IMR-90 (cell line): ENCODE measurements at regions not wholly inside any gene's neighbourhood (a gene's known extent, or its start where the extent isn't known, plus 50 kb on each side); places are given as distances from the start of the nearest gene placed in this dataset.

Source experiments
- ATAC-seq: fragments of 200-7000 bp; cut with Tn5 transposase; 2 replicates; pipeline ENCODE4 v1.9.1; 2020; ENCODE audit warnings: low read depth, mild to moderate bottlenecking, moderate library complexity
- BruUV-seq: library from RNA; stranded (reverse); fragments of 400-500 nt; replicated peaks from 2 replicates; lab custom pipeline; 2021; lab: Mats Ljungman, UMichigan
- CTCF ChIA-PET: fragments of 300-600 bp; formaldehyde crosslinking; extraction: SDS; loops from one replicate; lab custom pipeline; 2021; ENCODE audit warnings: antibody characterized with exemption; lab: Yijun Ruan, JAX
- POLR2A ChIA-PET: fragments of 300-600 bp; sonication (Branson Sonifier 250); formaldehyde crosslinking; loops from one replicate; lab custom pipeline; 2022; ENCODE audit warnings: antibody characterized with exemption; ENCODE audit not compliant: unreplicated experiment; lab: Charles Lee
- DNase-seq: peaks from one replicate; pipeline ENCODE4 v3.0.0; 2013
- H2AFZ ChIP-seq: replicated peaks from 2 replicates; pipeline ENCODE3; 2013; ENCODE audit warnings: low read length, mild to moderate bottlenecking; ENCODE audit not compliant: poor library complexity
- H2AK5ac ChIP-seq: 2 replicates; pipeline ENCODE4 v1.6.1; 2013; ENCODE audit warnings: low read depth, low read length, inconsistent platforms
- H2AK9ac ChIP-seq: replicated peaks from 2 replicates; pipeline ENCODE3; 2013; ENCODE audit warnings: mild to moderate bottlenecking, low read depth, low read length, moderate library complexity; ENCODE audit not compliant: poor library complexity
- H2BK120ac ChIP-seq: 2 replicates; pipeline ENCODE4 v1.6.1; 2013; ENCODE audit warnings: low read depth, low read length, inconsistent platforms
- H2BK15ac ChIP-seq: 3 replicates; pipeline ENCODE4 v1.6.1; 2013; ENCODE audit warnings: low read depth, low read length, inconsistent platforms
- H2BK20ac ChIP-seq: 2 replicates; pipeline ENCODE4 v1.6.1; 2013; ENCODE audit warnings: low read depth, mild to moderate bottlenecking, inconsistent platforms, low read length, moderate library complexity
- H2BK5ac ChIP-seq: 2 replicates; pipeline ENCODE4 v1.6.1; 2013; ENCODE audit warnings: mild to moderate bottlenecking, low read depth, low read length, inconsistent platforms; ENCODE audit not compliant: poor library complexity, severe bottlenecking
- H3K14ac ChIP-seq: replicated peaks from 2 replicates; pipeline ENCODE4 v1.6.1; 2013; ENCODE audit warnings: low read depth, low read length, inconsistent platforms
- H3K18ac ChIP-seq: 2 replicates; pipeline ENCODE4 v1.6.1; 2013; ENCODE audit warnings: low read depth, low read length, control low read depth
- H3K23ac ChIP-seq: 2 replicates; pipeline ENCODE4 v1.6.1; 2013; ENCODE audit warnings: low read depth, low read length, inconsistent platforms
- H3K27ac ChIP-seq: 2 replicates; pipeline ENCODE4 v1.5.1; 2013; ENCODE audit warnings: mild to moderate bottlenecking, control low read depth, low read length; ENCODE audit not compliant: insufficient read depth
- H3K27me3 ChIP-seq: 2 replicates; pipeline ENCODE4 v1.6.1; 2013; ENCODE audit warnings: low read length; ENCODE audit not compliant: control insufficient read depth, insufficient read depth
- H3K36me3 ChIP-seq: 2 replicates; pipeline ENCODE4 v1.6.1; 2013; ENCODE audit warnings: low read length, mixed read lengths; ENCODE audit not compliant: control insufficient read depth, insufficient read depth
- H3K4ac ChIP-seq: 2 replicates; pipeline ENCODE4 v1.6.1; 2013; ENCODE audit warnings: low read depth, low read length, inconsistent platforms
- H3K4me1 ChIP-seq: 2 replicates; pipeline ENCODE4 v1.6.1; 2013; ENCODE audit warnings: low read length, mixed read lengths; ENCODE audit not compliant: control insufficient read depth, insufficient read depth
- H3K4me2 ChIP-seq: 2 replicates; pipeline ENCODE4 v1.6.1; 2013; ENCODE audit warnings: low read depth, mild to moderate bottlenecking, control low read depth, low read length, moderate library complexity
- H3K4me3 ChIP-seq: 2 replicates; pipeline ENCODE4 v1.5.1; 2013; ENCODE audit warnings: low read depth, mild to moderate bottlenecking, control low read depth, low read length, moderate library complexity; ENCODE audit not compliant: insufficient read depth
- H3K56ac ChIP-seq: 2 replicates; pipeline ENCODE4 v1.6.1; 2013; ENCODE audit warnings: low read length, inconsistent platforms; ENCODE audit not compliant: insufficient read depth; ENCODE audit errors: extremely low read depth
- H3K79me1 ChIP-seq, 2 experiments: 2 replicates each; pipeline ENCODE4 v1.6.1; 2013; ENCODE audit warnings: low read length in 2 of 2, inconsistent platforms in 1 of 2, low read depth in 1 of 2
- H3K9ac ChIP-seq: 2 replicates; pipeline ENCODE4 v1.6.1; 2013; ENCODE audit warnings: low read depth, low read length, control low read depth
- H3K9me1 ChIP-seq: 2 replicates; pipeline ENCODE4 v1.6.1; 2013; ENCODE audit warnings: low read length, inconsistent platforms; ENCODE audit not compliant: insufficient read depth
- H3K9me3 ChIP-seq: 2 replicates; pipeline ENCODE4 v1.6.1; 2013; ENCODE audit warnings: low read length; ENCODE audit not compliant: control insufficient read depth, insufficient read depth
- H4K20me1 ChIP-seq: 2 replicates; pipeline ENCODE4 v1.6.1; 2013; ENCODE audit warnings: low read length, inconsistent platforms; ENCODE audit not compliant: insufficient read depth
- H4K5ac ChIP-seq: 2 replicates; pipeline ENCODE4 v1.6.1; 2013; ENCODE audit warnings: mild to moderate bottlenecking, low read depth, low read length, control low read depth
- H4K8ac ChIP-seq, 2 experiments: 2 replicates each; pipeline ENCODE4 v1.6.1; 2013; ENCODE audit warnings: low read depth in 2 of 2, low read length in 2 of 2, control low read depth in 1 of 2, inconsistent platforms in 1 of 2
- H4K91ac ChIP-seq: 2 replicates; pipeline ENCODE4 v1.6.1; 2013; ENCODE audit warnings: low read depth, low read length, inconsistent platforms; ENCODE audit not compliant: insufficient read depth
- BHLHE40 ChIP-seq: fragments of 150-350 bp; IDR thresholded peaks from 2 replicates; pipeline ENCODE4 v1.6.1; 2016; ENCODE audit warnings: mild to moderate bottlenecking, low read depth, low read length
- CEBPB ChIP-seq: IDR thresholded peaks from 2 replicates; pipeline ENCODE4 v1.6.1; 2012; ENCODE audit warnings: low read depth, low read length, improper control_type of control experiment
- CHD1 ChIP-seq: IDR thresholded peaks from 2 replicates; pipeline ENCODE4 v1.6.1; 2012; ENCODE audit warnings: low read depth, low read length, improper control_type of control experiment
- CTCF ChIP-seq: conservative IDR thresholded peaks from 2 replicates; pipeline ENCODE4 v1.5.1; 2012; ENCODE audit warnings: mild to moderate bottlenecking, low read depth, low read length, improper control_type of control experiment
- MAFK ChIP-seq: IDR thresholded peaks from 2 replicates; pipeline ENCODE4 v1.6.1; 2012; ENCODE audit warnings: low read depth, low read length, improper control_type of control experiment
- NFE2L2 ChIP-seq: fragments of 150-350 bp; IDR thresholded peaks from 2 replicates; pipeline ENCODE4 v1.6.1; 2016; ENCODE audit warnings: low read depth, mild to moderate bottlenecking, low read length
- RAD21 ChIP-seq: IDR thresholded peaks from 2 replicates; pipeline ENCODE4 v1.6.1; 2012; ENCODE audit warnings: low read length, improper control_type of control experiment
- RCOR1 ChIP-seq: IDR thresholded peaks from 2 replicates; pipeline ENCODE4 v1.6.1; 2012; ENCODE audit warnings: mild to moderate bottlenecking, low read length, improper control_type of control experiment; ENCODE audit not compliant: insufficient replicate concordance
- RFX5 ChIP-seq: IDR thresholded peaks from 2 replicates; pipeline ENCODE4 v1.8.0; 2012; ENCODE audit warnings: low read depth, mild to moderate bottlenecking, low read length, moderate library complexity
- SMC3 ChIP-seq: fragments of 150-350 bp; IDR thresholded peaks from 2 replicates; pipeline ENCODE4 v1.6.1; 2016; ENCODE audit warnings: low read depth, mild to moderate bottlenecking, antibody characterized with exemption, low read length, moderate library complexity
- WGBS, 2 experiments: methylation state at CpG; one replicate each; pipeline versions ENCODE4 v1.1.5 to v1.1.7; 2013; ENCODE audit warnings: missing lambda C conversion rate in 2 of 2; ENCODE audit not compliant: insufficient read length in 1 of 2; ENCODE audit errors: extremely low coverage in 2 of 2; 5-methylcytosine and 5-hydroxymethylcytosine counted together
- dilution Hi-C: fragments of 300-500 bp; cut with HindIII; formaldehyde crosslinking; loops from one replicate; pipeline ENCODE4 v1.14.3; 2018; ENCODE audit warnings: low sequenced_read_pairs; ENCODE audit not compliant: unreplicated experiment
- in situ Hi-C: fragments of 300-500 bp; cut with MboI; formaldehyde crosslinking; loops from 3 replicates; pipeline ENCODE4 v1.14.3; 2019; ENCODE audit warnings: low sequenced_read_pairs, inconsistent platforms, mixed read lengths
- intact Hi-C: fragments of 100-400 bp; cut with micrococcal nuclease; formaldehyde crosslinking; loops from 2 replicates; pipeline ENCODE4 v1.10.0; 2022

GRCh38 chr20:12833861-12834260 lies 174.9 kb upstream of the SPTLC3 start:
- no peak overlapping the region for H4K8ac ChIP-seq
- no peak overlapping the region for H2AK5ac ChIP-seq
- H3K14ac ChIP-seq: no peak overlapping the region
- no peak overlapping the region for H3K9ac ChIP-seq
- TF ChIP-seq SMC3 (no peak), CHD1 (no peak), RCOR1 (no peak), BHLHE40 (no peak), NFE2L2 (no peak), CEBPB (no peak), MAFK (no peak), RFX5 (no peak), CTCF (no peak), RAD21 (no peak)
- H2AFZ ChIP-seq: no peak overlapping the region
- no peaks in the 10 kb centered on the region for H3K4me1 ChIP-seq
- H3K36me3 ChIP-seq: no peaks in the 10 kb centered on the region
- H2BK15ac ChIP-seq: no peak overlapping the region
- no peak for ATAC-seq
- H3K27ac ChIP-seq: no peak overlapping the region
- dilution Hi-C loops (no loop called here), in situ Hi-C loops (no loop called here), intact Hi-C loops (no loop called here)
- DNase-seq: no peak
- H4K20me1 ChIP-seq: no peaks in the 10 kb centered on the region
- no peak overlapping the region for H2BK120ac ChIP-seq
- ChIA-PET POLR2A (no interaction called here), CTCF (no interaction called here)
- no peaks in the 10 kb centered on the region for H3K9me1 ChIP-seq
- H2AK9ac ChIP-seq: no peak overlapping the region
- no peak overlapping the region for H3K18ac ChIP-seq
- no peak overlapping the region for H3K56ac ChIP-seq
- WGBS, 2 experiments: no CpG with 5 or more reads among the region's 1 CpG
- no peaks in the 10 kb centered on the region for H3K79me1 ChIP-seq
- H2BK5ac ChIP-seq: no peak overlapping the region
- no peak overlapping the region for H4K5ac ChIP-seq
- no peak overlapping the region for H3K23ac ChIP-seq
- no peak overlapping the region for H3K4me2 ChIP-seq
- no peak overlapping the region for H3K4me3 ChIP-seq
- no TSS peak for BruUV-seq
- H2BK20ac ChIP-seq: no peak overlapping the region
- H3K4ac ChIP-seq: no peak overlapping the region
- H3K27me3 ChIP-seq: no peaks in the 10 kb centered on the region
- no peaks in the 10 kb centered on the region; the same call in 1 of the 2 replicates for H3K9me3 ChIP-seq
- no peak overlapping the region for H4K91ac ChIP-seq
